SK-N-SH treated with all-trans-retinoic acid at 6 μM for 48 hours (cell line): ENCODE measurements at regions not wholly inside any gene's neighbourhood (a gene's known extent, or its start where the extent isn't known, plus 50 kb on each side); places are given as distances from the start of the nearest gene placed in this dataset.

Source experiments
- ATAC-seq: fragments of 200-7000 bp; cut with Tn5 transposase; 3 replicates; pipeline ENCODE4 v1.9.1; 2020; ENCODE audit warnings: mild to moderate bottlenecking, moderate library complexity
- ARNTL ChIP-seq: fragments of 450-650 bp; formaldehyde crosslinking; IDR thresholded peaks from 2 replicates; pipeline ENCODE4 v1.5.0; 2020; ENCODE audit warnings: low read depth, mild to moderate bottlenecking, moderate library complexity, borderline replicate concordance
- BACH2 ChIP-seq: fragments of 250-450 bp; sonication (Bioruptor Pico); IDR thresholded peaks from 2 replicates; pipeline ENCODE4 v1.9.0; 2021; ENCODE audit warnings: mild to moderate bottlenecking, borderline replicate concordance
- CREB5 ChIP-seq: fragments of 250-450 bp; sonication (Bioruptor Pico); IDR thresholded peaks from 2 replicates; pipeline ENCODE4 v1.5.1; 2020; ENCODE audit warnings: low read depth, mild to moderate bottlenecking, moderate library complexity
- CSDC2 ChIP-seq: fragments of 250-450 bp; sonication (Bioruptor Pico); IDR thresholded peaks from 2 replicates; pipeline ENCODE4 v1.5.0; 2020; ENCODE audit warnings: mild to moderate bottlenecking, moderate library complexity
- CSRNP3 ChIP-seq: fragments of 250-450 bp; sonication (Bioruptor Pico); IDR thresholded peaks from 2 replicates; pipeline ENCODE4 v1.5.1; 2021; ENCODE audit warnings: mild to moderate bottlenecking, moderate library complexity
- ESRRG ChIP-seq: fragments of 250-450 bp; sonication (Bioruptor Pico); IDR thresholded peaks from 2 replicates; pipeline ENCODE4 v1.6.1; 2021; ENCODE audit warnings: mild to moderate bottlenecking
- GLIS3 ChIP-seq: fragments of 250-450 bp; sonication (Bioruptor Pico); IDR thresholded peaks from 2 replicates; pipeline ENCODE4 v1.5.0; 2020; ENCODE audit warnings: mild to moderate bottlenecking, moderate library complexity
- ISL1 ChIP-seq: fragments of 250-450 bp; sonication (Bioruptor Pico); IDR thresholded peaks from 2 replicates; pipeline ENCODE4 v2.1.2; 2022; ENCODE audit warnings: mild to moderate bottlenecking, moderate library complexity
- OSR1 ChIP-seq: fragments of 250-450 bp; sonication (Bioruptor Pico); IDR thresholded peaks from 2 replicates; pipeline ENCODE4 v1.8.0; 2022; ENCODE audit warnings: moderate library complexity, mild to moderate bottlenecking, inconsistent platforms
- PPARA ChIP-seq: fragments of 250-450 bp; sonication (Bioruptor Pico); IDR thresholded peaks from 2 replicates; pipeline ENCODE4 v1.5.0; 2020; ENCODE audit warnings: mild to moderate bottlenecking, borderline replicate concordance
- RARB ChIP-seq: fragments of 250-450 bp; sonication (Bioruptor Pico); IDR thresholded peaks from 2 replicates; pipeline ENCODE4 v1.8.0; 2021; ENCODE audit warnings: mild to moderate bottlenecking, moderate library complexity
- SNAI2 ChIP-seq: fragments of 250-450 bp; sonication (Bioruptor Pico); IDR thresholded peaks from 2 replicates; pipeline ENCODE4 v1.5.0; 2020; ENCODE audit warnings: mild to moderate bottlenecking, moderate library complexity
- TCF4 ChIP-seq: fragments of 250-450 bp; sonication (Bioruptor Pico); IDR thresholded peaks from 2 replicates; pipeline ENCODE4 v1.8.0; 2021; ENCODE audit warnings: mild to moderate bottlenecking, moderate library complexity, borderline replicate concordance
- TOX ChIP-seq: fragments of 250-450 bp; sonication (Bioruptor Pico); IDR thresholded peaks from 2 replicates; pipeline ENCODE4 v1.8.0; 2021; ENCODE audit warnings: mild to moderate bottlenecking, moderate library complexity, borderline replicate concordance
- TSHZ2 ChIP-seq: fragments of 250-450 bp; sonication (Bioruptor Pico); IDR thresholded peaks from 2 replicates; pipeline ENCODE4 v1.5.0; 2020; ENCODE audit warnings: mild to moderate bottlenecking, moderate library complexity
- ZC3H10 ChIP-seq: fragments of 250-450 bp; sonication (Bioruptor Pico); IDR thresholded peaks from 2 replicates; pipeline ENCODE4 v1.5.1; 2021; ENCODE audit warnings: mild to moderate bottlenecking, moderate library complexity
- ZFP30 ChIP-seq: fragments of 450-650 bp; formaldehyde crosslinking; IDR thresholded peaks from 2 replicates; pipeline ENCODE4 v1.5.0; 2022; ENCODE audit warnings: mild to moderate bottlenecking, moderate library complexity
- ZNF565 ChIP-seq: fragments of 450-650 bp; formaldehyde crosslinking; conservative IDR thresholded peaks from 2 replicates; pipeline ENCODE4 v1.5.0; 2020; ENCODE audit warnings: low read depth, mild to moderate bottlenecking, moderate library complexity
- ZNF70 ChIP-seq: fragments of 450-650 bp; formaldehyde crosslinking; IDR thresholded peaks from 2 replicates; pipeline ENCODE4 v1.5.0; 2020; ENCODE audit warnings: mild to moderate bottlenecking, moderate library complexity
- ZNF8 ChIP-seq: fragments of 450-650 bp; formaldehyde crosslinking; IDR thresholded peaks from 2 replicates; pipeline ENCODE4 v1.5.0; 2020; ENCODE audit warnings: mild to moderate bottlenecking, moderate library complexity
- TF ChIP-seq, protein P1 (sequence below): fragments of 250-450 bp; sonication (Bioruptor Pico); IDR thresholded peaks from 2 replicates; pipeline ENCODE4 v1.8.0; 2020; ENCODE audit warnings: mild to moderate bottlenecking, moderate library complexity, borderline replicate concordance
- TF ChIP-seq, protein P2 (sequence below): fragments of 250-450 bp; sonication (Bioruptor Pico); IDR thresholded peaks from 2 replicates; pipeline ENCODE4 v1.8.0; 2021; ENCODE audit warnings: low read depth, mild to moderate bottlenecking, moderate library complexity, borderline replicate concordance

DNA sequence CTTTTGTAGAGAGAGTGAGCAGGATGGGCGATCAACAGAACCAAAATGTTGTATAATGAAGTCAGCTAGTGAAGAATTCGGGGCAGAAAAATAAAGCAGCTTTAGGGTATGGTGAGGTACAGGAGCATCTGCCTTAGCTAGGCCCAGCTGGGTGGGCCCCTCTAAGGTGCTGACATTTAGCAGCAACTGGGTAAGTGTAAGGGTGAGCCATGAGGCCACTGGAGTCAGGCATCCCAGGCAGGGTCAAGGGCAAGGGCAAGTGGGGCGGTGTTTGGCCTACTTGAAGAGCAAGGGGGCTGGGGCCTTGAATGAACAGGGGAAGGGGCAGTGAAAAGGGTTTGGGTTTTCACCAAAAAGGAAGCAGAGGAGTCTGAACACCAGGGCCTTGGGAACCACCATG is 583.6 kb downstream of the BCL11B start:
- TF ChIP-seq TSHZ2 (CRISPR knock-in tag), result no peak
- TF ChIP-seq GLIS3 (CRISPR knock-in tag), result no peak
- TF ChIP-seq ISL1 (CRISPR knock-in tag), result no peak
- TF ChIP-seq BACH2 (CRISPR knock-in tag), result no peak
- TF ChIP-seq PPARA (CRISPR knock-in tag), result no peak
- TF ChIP-seq OSR1, result no peak
- no peak for TF ChIP-seq ARNTL (CRISPR knock-in tag)
- ATAC-seq, result no peak

GRCh38 chr14:98689951-98690350 is 582.0 kb downstream of the BCL11B start:
- no peak for ATAC-seq
- TF ChIP-seq ZC3H10 (no peak), ZNF70 (CRISPR knock-in tag) (no peak), PPARA (CRISPR knock-in tag) (no peak), TOX (CRISPR knock-in tag) (no peak), ZNF8 (CRISPR knock-in tag) (no peak), TCF4 (no peak), GLIS3 (CRISPR knock-in tag) (no peak)
- TF ChIP-seq, all 23 proteins: peak for 0

- ATAC-seq, result no peak
- no peak for TF ChIP-seq ZNF8 (CRISPR knock-in tag)
- TF ChIP-seq ISL1 (CRISPR knock-in tag), result no peak
- TF ChIP-seq CSRNP3 (CRISPR knock-in tag), result no peak
Observed at GRCh38 chr14:98692832-98693231, 579.2 kb downstream of the BCL11B start.

DNA sequence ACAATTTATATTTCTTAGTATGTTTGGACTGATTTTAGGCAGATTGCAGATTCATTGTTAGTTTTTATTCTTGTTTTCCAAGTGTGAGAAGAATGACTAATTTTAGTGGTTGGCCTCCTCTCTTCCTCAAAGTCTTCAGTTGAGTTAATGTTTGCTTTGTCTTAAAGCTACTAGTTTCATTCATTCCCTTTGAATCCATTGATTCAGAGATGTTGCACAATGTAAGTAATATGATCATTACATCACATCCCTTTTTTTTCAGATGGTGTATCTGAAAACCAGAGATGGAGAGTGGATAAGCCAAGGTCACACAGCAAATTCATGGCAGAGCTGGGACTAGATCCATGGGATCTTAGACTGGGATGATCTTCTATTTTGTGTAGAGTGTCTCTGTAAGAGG is 577.5 kb downstream of the BCL11B start:
- TF ChIP-seq ZNF70 (CRISPR knock-in tag) (no peak), OSR1 (no peak), CSDC2 (CRISPR knock-in tag) (no peak), RARB (no peak), CSRNP3 (CRISPR knock-in tag) (no peak), ZFP30 (CRISPR knock-in tag) (no peak), GLIS3 (CRISPR knock-in tag) (no peak), TOX (CRISPR knock-in tag) (no peak), SNAI2 (no peak), ARNTL (CRISPR knock-in tag) (no peak)
- TF ChIP-seq, protein P1, sequence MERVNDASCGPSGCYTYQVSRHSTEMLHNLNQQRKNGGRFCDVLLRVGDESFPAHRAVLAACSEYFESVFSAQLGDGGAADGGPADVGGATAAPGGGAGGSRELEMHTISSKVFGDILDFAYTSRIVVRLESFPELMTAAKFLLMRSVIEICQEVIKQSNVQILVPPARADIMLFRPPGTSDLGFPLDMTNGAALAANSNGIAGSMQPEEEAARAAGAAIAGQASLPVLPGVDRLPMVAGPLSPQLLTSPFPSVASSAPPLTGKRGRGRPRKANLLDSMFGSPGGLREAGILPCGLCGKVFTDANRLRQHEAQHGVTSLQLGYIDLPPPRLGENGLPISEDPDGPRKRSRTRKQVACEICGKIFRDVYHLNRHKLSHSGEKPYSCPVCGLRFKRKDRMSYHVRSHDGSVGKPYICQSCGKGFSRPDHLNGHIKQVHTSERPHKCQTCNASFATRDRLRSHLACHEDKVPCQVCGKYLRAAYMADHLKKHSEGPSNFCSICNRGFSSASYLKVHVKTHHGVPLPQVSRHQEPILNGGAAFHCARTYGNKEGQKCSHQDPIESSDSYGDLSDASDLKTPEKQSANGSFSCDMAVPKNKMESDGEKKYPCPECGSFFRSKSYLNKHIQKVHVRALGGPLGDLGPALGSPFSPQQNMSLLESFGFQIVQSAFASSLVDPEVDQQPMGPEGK, result no peak
- ATAC-seq, result no peak

- no peak for ATAC-seq
- TF ChIP-seq ESRRG (CRISPR knock-in tag) (no peak), TOX (CRISPR knock-in tag) (no peak), CREB5 (CRISPR knock-in tag) (no peak), PPARA (CRISPR knock-in tag) (no peak), ZFP30 (CRISPR knock-in tag) (no peak), TSHZ2 (CRISPR knock-in tag) (no peak), ZNF565 (CRISPR knock-in tag) (no peak), SNAI2 (no peak)
- TF ChIP-seq, protein P2, sequence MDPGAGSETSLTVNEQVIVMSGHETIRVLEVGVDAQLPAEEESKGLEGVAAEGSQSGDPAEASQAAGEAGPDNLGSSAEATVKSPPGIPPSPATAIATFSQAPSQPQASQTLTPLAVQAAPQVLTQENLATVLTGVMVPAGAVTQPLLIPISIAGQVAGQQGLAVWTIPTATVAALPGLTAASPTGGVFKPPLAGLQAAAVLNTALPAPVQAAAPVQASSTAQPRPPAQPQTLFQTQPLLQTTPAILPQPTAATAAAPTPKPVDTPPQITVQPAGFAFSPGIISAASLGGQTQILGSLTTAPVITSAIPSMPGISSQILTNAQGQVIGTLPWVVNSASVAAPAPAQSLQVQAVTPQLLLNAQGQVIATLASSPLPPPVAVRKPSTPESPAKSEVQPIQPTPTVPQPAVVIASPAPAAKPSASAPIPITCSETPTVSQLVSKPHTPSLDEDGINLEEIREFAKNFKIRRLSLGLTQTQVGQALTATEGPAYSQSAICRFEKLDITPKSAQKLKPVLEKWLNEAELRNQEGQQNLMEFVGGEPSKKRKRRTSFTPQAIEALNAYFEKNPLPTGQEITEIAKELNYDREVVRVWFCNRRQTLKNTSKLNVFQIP (CRISPR knock-in tag), result no peak
Observed at GRCh38 chr14:98695809-98696208, 576.2 kb downstream of the BCL11B start.
